AG09319 (cell line): ENCODE measurements at regions not wholly inside any gene's neighbourhood (a gene's known extent, or its start where the extent isn't known, plus 50 kb on each side); places are given as distances from the start of the nearest gene placed in this dataset.
A peak's percentile ranks its signal among the peaks of the same experiment; 100 is the strongest.

Source experiments
- DNase-seq: peaks from one replicate; pipeline ENCODE4 v3.0.0-alpha.2; 2010; ENCODE audit warnings: low read depth; ENCODE audit errors: extremely low read depth
- TF ChIP-seq, protein P1 (sequence below): IDR thresholded peaks from 2 replicates; pipeline ENCODE4 v1.5.1; 2011; ENCODE audit warnings: low read depth, mild to moderate bottlenecking, inconsistent platforms, low read length, moderate library complexity

GRCh38 chr6:22236626-22237414, 60.0 kb downstream of the PRL start:
- peak; percentile 57 for DNase-seq
- TF ChIP-seq, protein P1, sequence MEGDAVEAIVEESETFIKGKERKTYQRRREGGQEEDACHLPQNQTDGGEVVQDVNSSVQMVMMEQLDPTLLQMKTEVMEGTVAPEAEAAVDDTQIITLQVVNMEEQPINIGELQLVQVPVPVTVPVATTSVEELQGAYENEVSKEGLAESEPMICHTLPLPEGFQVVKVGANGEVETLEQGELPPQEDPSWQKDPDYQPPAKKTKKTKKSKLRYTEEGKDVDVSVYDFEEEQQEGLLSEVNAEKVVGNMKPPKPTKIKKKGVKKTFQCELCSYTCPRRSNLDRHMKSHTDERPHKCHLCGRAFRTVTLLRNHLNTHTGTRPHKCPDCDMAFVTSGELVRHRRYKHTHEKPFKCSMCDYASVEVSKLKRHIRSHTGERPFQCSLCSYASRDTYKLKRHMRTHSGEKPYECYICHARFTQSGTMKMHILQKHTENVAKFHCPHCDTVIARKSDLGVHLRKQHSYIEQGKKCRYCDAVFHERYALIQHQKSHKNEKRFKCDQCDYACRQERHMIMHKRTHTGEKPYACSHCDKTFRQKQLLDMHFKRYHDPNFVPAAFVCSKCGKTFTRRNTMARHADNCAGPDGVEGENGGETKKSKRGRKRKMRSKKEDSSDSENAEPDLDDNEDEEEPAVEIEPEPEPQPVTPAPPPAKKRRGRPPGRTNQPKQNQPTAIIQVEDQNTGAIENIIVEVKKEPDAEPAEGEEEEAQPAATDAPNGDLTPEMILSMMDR, result no peak
